Prostate gland (tissue), 2 donors: ENCODE measurements at regions not wholly inside any gene's neighbourhood (a gene's known extent, or its start where the extent isn't known, plus 50 kb on each side); places are given as distances from the start of the nearest gene placed in this dataset.

Experiments
- DNase-seq: peaks from one replicate; pipeline ENCODE4 v3.0.0-alpha.2; 2019; ENCODE audit warnings: low spot score
- H3K27ac ChIP-seq, 2 donors: fragments of 200-600 bp; sonication (generic); 2 replicates each; pipeline ENCODE4 v1.5.1; 2017 to 2019
- H3K27me3 ChIP-seq: fragments of 200-600 bp; sonication (generic); replicated peaks from 2 replicates; pipeline ENCODE4 v1.5.1; 2019; ENCODE audit not compliant: insufficient read depth
- H3K36me3 ChIP-seq, 2 donors: fragments of 200-600 bp; sonication (generic); 1 replicate in 1 of 2; 2 replicates in 1 of 2; pipeline versions ENCODE4 v1.5.1 to v1.8.1; 2017 to 2019
- H3K4me1 ChIP-seq: fragments of 200-600 bp; sonication (generic); replicated peaks from 2 replicates; pipeline ENCODE4 v1.5.1; 2019
- H3K4me3 ChIP-seq, 2 donors: fragments of 200-600 bp; sonication (generic); 2 replicates each; pipeline ENCODE4 v1.5.1; 2017 to 2019
- H3K9me3 ChIP-seq: fragments of 200-600 bp; sonication (generic); 2 replicates; pipeline ENCODE4 v1.5.1; 2017
- POLR2A ChIP-seq: fragments of 450-650 bp; IDR thresholded peaks from one replicate; pipeline ENCODE4 v1.6.1; 2016; ENCODE audit warnings: antibody characterized with exemption, mild to moderate bottlenecking
- POLR2AphosphoS5 ChIP-seq: sonication (generic); formaldehyde crosslinking; IDR thresholded peaks from one replicate; pipeline ENCODE4 v1.6.1; 2017; ENCODE audit warnings: antibody characterized with exemption
- WGBS: methylation state at CpG from one replicate; pipeline ENCODE4 v1.1.5; 2018; 5-methylcytosine and 5-hydroxymethylcytosine counted together
- intact Hi-C: fragments of 100-400 bp; cut with DNase I; formaldehyde crosslinking; loops from one replicate; pipeline ENCODE4 v1.14.2; 2022
- TF ChIP-seq, protein P1 (sequence below), 4 experiments: fragments of 200-600 bp in 2 of 4; fragments of 450-650 bp in 2 of 4; sonication (generic) in 2 of 4; IDR thresholded peaks; 1 replicate in 3 of 4; 2 replicates in 1 of 4; pipeline ENCODE4 v1.5.1; 2016 to 2019; ENCODE audit warnings: antibody characterized with exemption in 4 of 4, mild to moderate bottlenecking in 2 of 4, moderate library complexity in 2 of 4

DNA sequence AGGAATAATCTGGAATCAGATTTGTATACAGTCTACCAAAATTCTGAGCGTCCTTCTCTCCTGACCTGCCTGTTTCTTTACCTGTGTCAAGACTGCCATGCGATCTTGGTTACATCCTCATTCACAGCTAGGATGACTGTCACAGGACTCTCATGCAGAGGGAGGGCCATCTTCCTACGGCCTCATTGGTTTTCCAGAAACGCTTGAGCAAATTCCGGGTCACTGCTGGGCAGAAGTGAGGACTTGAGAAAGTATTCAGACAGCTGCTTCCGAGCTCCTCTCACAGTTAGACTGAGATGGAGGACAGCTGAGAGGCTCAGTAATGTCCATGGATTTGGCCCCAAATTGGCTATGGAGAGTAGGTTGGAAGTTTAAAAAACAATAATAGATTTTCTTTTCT, 94.2 kb downstream of the TFAP2C start:
- WGBS, result 96% methylated on average over 6 of the region's 6 CpGs
- intact Hi-C loops, result no loop called here
- Histone ChIP-seq H3K4me3 (no peak overlapping the region), H3K27ac (no peak overlapping the region), H3K9me3 (no peaks in the 10 kb centered on the region), H3K27me3 (no peaks in the 10 kb centered on the region), H3K36me3 (no peaks in the 10 kb centered on the region), H3K4me1 (no peaks in the 10 kb centered on the region)
- no peak for TF ChIP-seq POLR2A
- TF ChIP-seq POLR2AphosphoS5, result no peak
- TF ChIP-seq, protein P1, sequence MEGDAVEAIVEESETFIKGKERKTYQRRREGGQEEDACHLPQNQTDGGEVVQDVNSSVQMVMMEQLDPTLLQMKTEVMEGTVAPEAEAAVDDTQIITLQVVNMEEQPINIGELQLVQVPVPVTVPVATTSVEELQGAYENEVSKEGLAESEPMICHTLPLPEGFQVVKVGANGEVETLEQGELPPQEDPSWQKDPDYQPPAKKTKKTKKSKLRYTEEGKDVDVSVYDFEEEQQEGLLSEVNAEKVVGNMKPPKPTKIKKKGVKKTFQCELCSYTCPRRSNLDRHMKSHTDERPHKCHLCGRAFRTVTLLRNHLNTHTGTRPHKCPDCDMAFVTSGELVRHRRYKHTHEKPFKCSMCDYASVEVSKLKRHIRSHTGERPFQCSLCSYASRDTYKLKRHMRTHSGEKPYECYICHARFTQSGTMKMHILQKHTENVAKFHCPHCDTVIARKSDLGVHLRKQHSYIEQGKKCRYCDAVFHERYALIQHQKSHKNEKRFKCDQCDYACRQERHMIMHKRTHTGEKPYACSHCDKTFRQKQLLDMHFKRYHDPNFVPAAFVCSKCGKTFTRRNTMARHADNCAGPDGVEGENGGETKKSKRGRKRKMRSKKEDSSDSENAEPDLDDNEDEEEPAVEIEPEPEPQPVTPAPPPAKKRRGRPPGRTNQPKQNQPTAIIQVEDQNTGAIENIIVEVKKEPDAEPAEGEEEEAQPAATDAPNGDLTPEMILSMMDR (IDR thresholded peaks at IDR 0.05), result no peak
- DNase-seq, result no peak

DNA sequence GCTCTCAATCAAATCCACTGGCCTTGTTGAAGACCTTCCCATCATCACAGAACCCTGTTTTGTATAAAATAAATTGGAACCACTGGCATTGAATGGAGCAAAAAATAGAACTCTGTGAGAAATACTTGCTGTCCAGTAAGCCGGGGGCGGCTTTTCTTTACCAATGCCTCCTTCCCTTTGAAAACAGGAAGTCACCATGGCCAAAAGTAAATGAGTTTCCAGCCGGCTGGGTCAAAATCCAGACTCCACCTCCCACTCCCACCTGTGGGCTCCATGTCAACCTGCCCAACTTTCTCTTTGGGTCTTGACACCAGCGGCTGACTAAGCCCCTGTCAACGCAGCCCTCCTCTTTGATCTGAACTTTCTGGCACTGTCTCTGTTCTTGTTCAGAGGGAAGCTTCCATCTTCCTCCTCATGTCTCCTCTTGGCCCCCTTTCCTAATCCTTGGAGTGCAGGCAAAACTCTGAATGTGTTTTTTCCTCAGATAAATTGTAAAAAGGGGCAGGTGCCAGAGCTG, 95.2 kb downstream of the TFAP2C start:
- H3K9me3 ChIP-seq, result no peaks in the 10 kb centered on the region
- TF ChIP-seq POLR2AphosphoS5 (no peak), POLR2A (no peak)
- TF ChIP-seq, protein P1 (IDR thresholded peaks at IDR 0.05), result no peak
- no peaks in the 10 kb centered on the region for H3K27me3 ChIP-seq
- H3K27ac ChIP-seq, result no peak overlapping the region
- DNase-seq, result no peak
- intact Hi-C loops, result no loop called here
- H3K36me3 ChIP-seq, result no peaks in the 10 kb centered on the region
- H3K4me1 ChIP-seq, result no peaks in the 10 kb centered on the region
- WGBS, result 63% methylated on average over 5 of the region's 5 CpGs
- no peak overlapping the region for H3K4me3 ChIP-seq

DNA sequence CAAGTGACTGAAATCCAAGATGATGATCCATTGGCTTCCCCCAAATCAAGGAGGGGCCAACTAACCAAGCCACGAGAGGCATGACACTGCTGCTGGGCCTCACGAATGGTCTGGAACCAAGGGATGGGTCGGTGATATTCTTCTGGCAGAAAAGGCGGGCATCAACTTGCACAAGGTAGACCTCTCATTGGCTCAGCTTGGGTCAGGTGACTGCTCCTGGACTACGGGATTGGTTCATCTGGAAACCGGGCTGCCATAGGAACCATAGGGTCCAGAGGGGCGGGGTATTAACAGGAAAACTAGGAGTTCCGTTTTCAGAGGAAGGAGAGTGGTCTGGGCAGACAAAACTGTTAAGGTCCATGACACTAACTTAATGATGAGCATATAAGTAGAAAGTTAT, 100.9 kb downstream of the TFAP2C start:
- no peaks in the 10 kb centered on the region for H3K9me3 ChIP-seq
- DNase-seq, result no peak
- WGBS, result 94% methylated on average over 8 of the region's 8 CpGs
- TF ChIP-seq, protein P1 (IDR thresholded peaks at IDR 0.05), result no peak
- no peak for TF ChIP-seq POLR2AphosphoS5
- TF ChIP-seq POLR2A, result no peak
- no peaks in the 10 kb centered on the region for H3K36me3 ChIP-seq
- intact Hi-C loops, result no loop called here
- H3K4me3 ChIP-seq, result no peak overlapping the region
- no peak overlapping the region for H3K27ac ChIP-seq
- H3K27me3 ChIP-seq, result no peaks in the 10 kb centered on the region
- no peaks in the 10 kb centered on the region for H3K4me1 ChIP-seq

DNA sequence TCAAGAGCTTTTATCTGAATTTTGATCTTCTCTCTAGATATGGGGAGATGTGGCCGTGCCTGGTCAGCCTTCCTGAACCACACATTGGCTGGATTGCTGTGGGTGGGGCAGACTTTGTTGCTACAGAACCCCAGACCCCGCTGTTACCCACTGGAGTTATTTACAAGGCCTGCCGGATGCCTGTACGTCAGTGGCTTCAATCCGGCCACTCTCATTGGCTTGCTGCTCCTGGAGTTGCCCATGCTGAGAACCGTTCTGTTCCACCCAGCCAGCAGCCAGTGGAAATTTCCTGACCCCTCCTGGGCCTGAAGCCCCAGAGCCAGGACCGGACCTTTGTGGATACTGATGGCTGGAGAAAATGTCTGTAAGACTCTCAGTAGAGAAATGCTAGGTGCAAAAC, 101.9 kb downstream of the TFAP2C start:
- intact Hi-C loops, result no loop called here
- 74% methylated on average over 7 of the region's 7 CpGs for WGBS
- H3K9me3 ChIP-seq, result no peaks in the 10 kb centered on the region
- H3K4me3 ChIP-seq, result no peak overlapping the region
- no peak overlapping the region for H3K27ac ChIP-seq
- no peaks in the 10 kb centered on the region for H3K27me3 ChIP-seq
- no peaks in the 10 kb centered on the region for H3K36me3 ChIP-seq
- DNase-seq, result no peak
- TF ChIP-seq POLR2A (no peak), POLR2AphosphoS5 (no peak)
- TF ChIP-seq, protein P1 (IDR thresholded peaks at IDR 0.05), result no peak
- no peaks in the 10 kb centered on the region for H3K4me1 ChIP-seq

DNA sequence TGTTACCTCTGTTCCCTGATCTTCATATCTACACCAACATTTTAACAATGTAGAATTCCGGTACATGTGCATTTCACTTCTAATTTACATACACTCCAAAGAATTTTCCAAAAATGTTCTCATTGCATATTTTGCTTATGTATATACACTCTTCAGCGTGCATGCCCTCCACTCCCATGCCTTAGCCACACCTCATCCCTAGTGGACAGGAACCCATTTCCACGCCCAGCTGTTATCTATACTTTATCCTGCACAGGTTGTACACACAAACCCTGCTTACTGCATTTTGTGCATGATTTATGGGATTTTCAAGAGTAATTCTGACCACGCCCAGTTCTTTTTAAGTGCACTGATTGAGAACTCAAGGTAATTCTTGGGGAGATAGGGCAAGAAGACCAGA, 102.4 kb downstream of the TFAP2C start:
- intact Hi-C loops, result no loop called here
- Histone ChIP-seq H3K27me3 (no peaks in the 10 kb centered on the region), H3K9me3 (no peaks in the 10 kb centered on the region), H3K4me1 (no peaks in the 10 kb centered on the region), H3K27ac (no peak overlapping the region), H3K4me3 (no peak overlapping the region), H3K36me3 (no peaks in the 10 kb centered on the region)
- no peak for DNase-seq
- TF ChIP-seq, protein P1 (IDR thresholded peaks at IDR 0.05), result no peak
- TF ChIP-seq POLR2AphosphoS5 (no peak), POLR2A (no peak)
- 95% methylated on average over 4 of the region's 4 CpGs for WGBS
